ENCODE measurements at regions not wholly inside any gene's neighbourhood (a gene's known extent, or its start where the extent isn't known, plus 50 kb on each side); places are given as distances from the start of the nearest gene placed in this dataset.
"Not testable (repeated sequence)": the region's sequence is repeated elsewhere in the genome, so short reads cannot be mapped to it uniquely, and the experiment has no call there.

DNA sequence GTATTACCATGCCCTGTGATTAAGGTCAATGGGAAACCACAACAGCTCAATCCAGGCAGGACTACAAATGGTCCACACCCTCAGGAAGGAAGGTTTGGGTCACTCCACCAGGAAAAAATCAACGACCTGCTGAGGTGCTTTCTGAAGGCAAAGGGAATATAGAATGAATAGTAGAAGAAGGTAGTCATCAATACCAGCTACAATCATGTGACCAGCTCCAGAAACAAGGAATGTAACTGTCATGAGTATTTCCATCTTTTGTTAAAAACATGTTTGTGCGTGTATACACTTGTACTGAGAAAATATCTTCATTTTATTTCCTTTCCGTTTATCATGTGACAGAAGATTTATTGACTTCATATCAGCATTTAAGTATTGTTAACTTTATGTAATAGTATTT lies 2028.6 kb upstream of the PCDH20 start:
- H2AFZ ChIP-seq (ENCODE audit: low read depth, low read length, poor library complexity, severe bottlenecking); ATAC-seq; intact Hi-C loops (cut with micrococcal nuclease): not testable (repeated sequence)

DNA sequence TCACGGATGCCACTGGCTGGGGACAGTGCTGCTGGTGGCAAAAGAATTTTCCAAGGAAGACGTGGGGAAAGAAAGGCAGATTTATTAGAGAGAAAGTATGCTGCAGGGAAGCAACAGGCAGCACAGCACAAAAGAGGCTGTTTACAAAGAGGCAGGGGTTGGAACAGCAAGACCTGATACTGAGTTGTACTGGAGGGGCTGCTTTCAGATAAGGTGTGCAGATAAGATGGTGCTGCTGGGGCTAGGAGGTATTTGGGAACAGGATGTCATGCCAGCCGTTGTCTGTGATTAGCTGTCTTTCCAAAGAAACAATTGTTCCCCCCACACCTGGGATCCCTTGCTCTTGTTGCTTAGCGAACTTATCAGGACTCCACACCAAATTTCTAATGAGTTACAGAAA lies 2023.3 kb upstream of the PCDH20 start:
- H3K9me3 ChIP-seq (ENCODE audit: control insufficient read depth in 1 of 2, insufficient read depth in 1 of 2, low read depth in 1 of 2, low read length in 2 of 2) = no peaks in the 10 kb centered on the region
- ChIA-PET RAD21 (ENCODE audit: low non-redundant PET in 1 of 2, low total read pairs in 2 of 2, uncharacterized antibody in 2 of 2, unreplicated experiment in 2 of 2) (no interaction called here), CTCF (no interaction called here), POLR2A (no interaction called here)
- no peak overlapping the region for H3K4me2 ChIP-seq (ENCODE audit: low read length)
- TF ChIP-seq ELF1 (IDR thresholded peaks at IDR 0.05; ENCODE audit: borderline replicate concordance, low read depth) (no peak), POLR2A (IDR thresholded peaks at IDR 0.05; ENCODE audit: borderline replicate concordance, extremely low read depth, insufficient read depth, insufficient read length) (no peak), SIN3A (IDR thresholded peaks at IDR 0.05; ENCODE audit: low read depth) (no peak), CEBPB (IDR thresholded peaks at IDR 0.05; ENCODE audit: low read depth) (no peak), ATF3 (IDR thresholded peaks at IDR 0.05) (no peak), RAD21 (IDR thresholded peaks at IDR 0.05; ENCODE audit: low read depth) (no peak), TCF7L2 (IDR thresholded peaks at IDR 0.05; ENCODE audit: borderline replicate concordance, extremely low read depth, insufficient read depth, insufficient read length) (no peak), MAX (IDR thresholded peaks at IDR 0.05) (no peak), EGR1 (IDR thresholded peaks at IDR 0.05; ENCODE audit: low read depth) (no peak), FOSL1 (IDR thresholded peaks at IDR 0.05; ENCODE audit: low read depth) (no peak), EZH2phosphoT487 (IDR thresholded peaks at IDR 0.05; ENCODE audit: borderline replicate concordance) (no peak), CBX3 (IDR thresholded peaks at IDR 0.05; ENCODE audit: low read depth) (no peak)
- TF ChIP-seq, protein P1, sequence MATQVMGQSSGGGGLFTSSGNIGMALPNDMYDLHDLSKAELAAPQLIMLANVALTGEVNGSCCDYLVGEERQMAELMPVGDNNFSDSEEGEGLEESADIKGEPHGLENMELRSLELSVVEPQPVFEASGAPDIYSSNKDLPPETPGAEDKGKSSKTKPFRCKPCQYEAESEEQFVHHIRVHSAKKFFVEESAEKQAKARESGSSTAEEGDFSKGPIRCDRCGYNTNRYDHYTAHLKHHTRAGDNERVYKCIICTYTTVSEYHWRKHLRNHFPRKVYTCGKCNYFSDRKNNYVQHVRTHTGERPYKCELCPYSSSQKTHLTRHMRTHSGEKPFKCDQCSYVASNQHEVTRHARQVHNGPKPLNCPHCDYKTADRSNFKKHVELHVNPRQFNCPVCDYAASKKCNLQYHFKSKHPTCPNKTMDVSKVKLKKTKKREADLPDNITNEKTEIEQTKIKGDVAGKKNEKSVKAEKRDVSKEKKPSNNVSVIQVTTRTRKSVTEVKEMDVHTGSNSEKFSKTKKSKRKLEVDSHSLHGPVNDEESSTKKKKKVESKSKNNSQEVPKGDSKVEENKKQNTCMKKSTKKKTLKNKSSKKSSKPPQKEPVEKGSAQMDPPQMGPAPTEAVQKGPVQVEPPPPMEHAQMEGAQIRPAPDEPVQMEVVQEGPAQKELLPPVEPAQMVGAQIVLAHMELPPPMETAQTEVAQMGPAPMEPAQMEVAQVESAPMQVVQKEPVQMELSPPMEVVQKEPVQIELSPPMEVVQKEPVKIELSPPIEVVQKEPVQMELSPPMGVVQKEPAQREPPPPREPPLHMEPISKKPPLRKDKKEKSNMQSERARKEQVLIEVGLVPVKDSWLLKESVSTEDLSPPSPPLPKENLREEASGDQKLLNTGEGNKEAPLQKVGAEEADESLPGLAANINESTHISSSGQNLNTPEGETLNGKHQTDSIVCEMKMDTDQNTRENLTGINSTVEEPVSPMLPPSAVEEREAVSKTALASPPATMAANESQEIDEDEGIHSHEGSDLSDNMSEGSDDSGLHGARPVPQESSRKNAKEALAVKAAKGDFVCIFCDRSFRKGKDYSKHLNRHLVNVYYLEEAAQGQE (IDR thresholded peaks at IDR 0.05; ENCODE audit: low read depth) = no peak
- TF ChIP-seq, protein P2, sequence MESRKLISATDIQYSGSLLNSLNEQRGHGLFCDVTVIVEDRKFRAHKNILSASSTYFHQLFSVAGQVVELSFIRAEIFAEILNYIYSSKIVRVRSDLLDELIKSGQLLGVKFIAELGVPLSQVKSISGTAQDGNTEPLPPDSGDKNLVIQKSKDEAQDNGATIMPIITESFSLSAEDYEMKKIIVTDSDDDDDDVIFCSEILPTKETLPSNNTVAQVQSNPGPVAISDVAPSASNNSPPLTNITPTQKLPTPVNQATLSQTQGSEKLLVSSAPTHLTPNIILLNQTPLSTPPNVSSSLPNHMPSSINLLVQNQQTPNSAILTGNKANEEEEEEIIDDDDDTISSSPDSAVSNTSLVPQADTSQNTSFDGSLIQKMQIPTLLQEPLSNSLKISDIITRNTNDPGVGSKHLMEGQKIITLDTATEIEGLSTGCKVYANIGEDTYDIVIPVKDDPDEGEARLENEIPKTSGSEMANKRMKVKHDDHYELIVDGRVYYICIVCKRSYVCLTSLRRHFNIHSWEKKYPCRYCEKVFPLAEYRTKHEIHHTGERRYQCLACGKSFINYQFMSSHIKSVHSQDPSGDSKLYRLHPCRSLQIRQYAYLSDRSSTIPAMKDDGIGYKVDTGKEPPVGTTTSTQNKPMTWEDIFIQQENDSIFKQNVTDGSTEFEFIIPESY (IDR thresholded peaks at IDR 0.05; ENCODE audit: extremely low read depth, insufficient replicate concordance, low read length) = no peak
- H3K4me1 ChIP-seq (ENCODE audit: control insufficient read depth in 1 of 2, insufficient read depth in 2 of 2, low read length in 2 of 2) = peaks cover 0 to 7% of the 10 kb centered on the region in 2 experiments; a peak in 1 of 4 replicates
- ATAC-seq = no peak
- no peaks in the 10 kb centered on the region for H4K20me1 ChIP-seq (ENCODE audit: insufficient read depth)
- intact Hi-C loops (cut with micrococcal nuclease) = no loop called here
- no peaks in the 10 kb centered on the region for H3K9me2 ChIP-seq (ENCODE audit: insufficient read depth)
- H3K27ac ChIP-seq (ENCODE audit: low read depth, low read length) = no peak overlapping the region
- no peaks in the 10 kb centered on the region for H3K79me2 ChIP-seq (ENCODE audit: insufficient read depth, low read length)
- H3K36me3 ChIP-seq (ENCODE audit: control insufficient read depth in 1 of 2, insufficient read depth in 2 of 2, low read length in 2 of 2) = no peaks in the 10 kb centered on the region
- BruUV-seq (replicated peaks) = no TSS peak
- no peak for DNase-seq (ENCODE audit: low read depth, low spot score)
- no peak overlapping the region for H3K4me3 ChIP-seq (replicated peaks in 1 of 2; ENCODE audit: low read depth in 1 of 2, low read length in 2 of 2)
- no peak overlapping the region for H3K9ac ChIP-seq (ENCODE audit: low read length)
- H2AFZ ChIP-seq (ENCODE audit: low read depth, low read length, poor library complexity, severe bottlenecking) = no peak overlapping the region
- no peaks in the 10 kb centered on the region for H3K27me3 ChIP-seq (ENCODE audit: insufficient read depth, low read length)

More for the DNA sequence above, 2028.6 kb upstream of the PCDH20 start:
- CTCF ChIA-PET; POLR2A ChIA-PET; H4K20me1 ChIP-seq (ENCODE audit: insufficient read depth); H3K79me2 ChIP-seq (ENCODE audit: insufficient read depth, low read length); H3K9me2 ChIP-seq (ENCODE audit: insufficient read depth); DNase-seq (ENCODE audit: low read depth, low spot score); H3K27me3 ChIP-seq (ENCODE audit: insufficient read depth, low read length); H3K36me3 ChIP-seq (ENCODE audit: control insufficient read depth in 1 of 2, insufficient read depth in 2 of 2, low read length in 2 of 2); H3K9ac ChIP-seq (ENCODE audit: low read length); H3K4me2 ChIP-seq (ENCODE audit: low read length); H3K4me3 ChIP-seq (replicated peaks in 1 of 2; ENCODE audit: low read depth in 1 of 2, low read length in 2 of 2); H3K27ac ChIP-seq (ENCODE audit: low read depth, low read length); H3K4me1 ChIP-seq (ENCODE audit: control insufficient read depth in 1 of 2, insufficient read depth in 2 of 2, low read length in 2 of 2); BruUV-seq (replicated peaks); RAD21 ChIA-PET (ENCODE audit: low non-redundant PET in 1 of 2, low total read pairs in 2 of 2, uncharacterized antibody in 2 of 2, unreplicated experiment in 2 of 2); H3K9me3 ChIP-seq (ENCODE audit: control insufficient read depth in 1 of 2, insufficient read depth in 1 of 2, low read depth in 1 of 2, low read length in 2 of 2): not testable (repeated sequence)

Data from HCT116 (cell line).